MM.1S (cell line): ENCODE measurements at regions not wholly inside any gene's neighbourhood (a gene's known extent, or its start where the extent isn't known, plus 50 kb on each side); places are given as distances from the start of the nearest gene placed in this dataset.

Source experiments
- DNase-seq: peaks from one replicate; pipeline ENCODE4 v3.0.0-alpha.2; 2015
- H2AFZ ChIP-seq: fragments of 300-600 bp; sonication (generic); 2 replicates; pipeline ENCODE4 v1.6.0; 2016; ENCODE audit warnings: antibody characterized with exemption, low read length
- H3F3A ChIP-seq: fragments of 300-600 bp; sonication (generic); 2 replicates; pipeline ENCODE4 v1.6.1; 2016; ENCODE audit warnings: mild to moderate bottlenecking, antibody characterized with exemption, low read length, moderate library complexity, mixed read lengths; ENCODE audit not compliant: insufficient read depth
- H3K27ac ChIP-seq: fragments of 300-600 bp; sonication (generic); 2 replicates; pipeline ENCODE4 v1.5.1; 2016; ENCODE audit warnings: mild to moderate bottlenecking, low read length
- H3K27me3 ChIP-seq: fragments of 300-600 bp; sonication (generic); replicated peaks from 2 replicates; pipeline ENCODE4 v1.6.0; 2016; ENCODE audit warnings: low read length; ENCODE audit not compliant: insufficient read depth
- H3K36me3 ChIP-seq: fragments of 300-600 bp; sonication (generic); replicated peaks from 2 replicates; pipeline ENCODE4 v1.6.1; 2016; ENCODE audit warnings: mild to moderate bottlenecking, low read length, mixed read lengths; ENCODE audit not compliant: insufficient read depth
- H3K4me1 ChIP-seq: fragments of 300-600 bp; sonication (generic); 2 replicates; pipeline ENCODE4 v1.6.1; 2016; ENCODE audit warnings: low read length, mixed read lengths
- H3K4me2 ChIP-seq: fragments of 300-600 bp; sonication (generic); 2 replicates; pipeline ENCODE4 v1.6.0; 2016; ENCODE audit warnings: low read depth, low read length
- H3K4me3 ChIP-seq: fragments of 300-600 bp; sonication (generic); 2 replicates; pipeline ENCODE4 v1.5.1; 2016; ENCODE audit warnings: low read length, mixed read lengths
- H3K79me2 ChIP-seq: fragments of 300-600 bp; sonication (generic); 2 replicates; pipeline ENCODE4 v1.6.1; 2016; ENCODE audit warnings: mixed run types, low read length, mixed read lengths
- H3K9ac ChIP-seq: fragments of 300-600 bp; sonication (generic); 2 replicates; pipeline ENCODE4 v1.6.1; 2016; ENCODE audit warnings: low read length, mixed read lengths
- H3K9me2 ChIP-seq: fragments of 300-600 bp; sonication (generic); replicated peaks from 2 replicates; pipeline ENCODE4 v1.6.1; 2016; ENCODE audit warnings: mild to moderate bottlenecking, low read length, mixed read lengths; ENCODE audit not compliant: insufficient read depth
- H3K9me3 ChIP-seq: fragments of 300-600 bp; sonication (generic); replicated peaks from 2 replicates; pipeline ENCODE4 v1.6.1; 2016; ENCODE audit warnings: mild to moderate bottlenecking, low read length, mixed read lengths; ENCODE audit not compliant: insufficient read depth
- H4K20me1 ChIP-seq: fragments of 300-600 bp; sonication (generic); 2 replicates; pipeline ENCODE4 v1.6.1; 2016; ENCODE audit warnings: mild to moderate bottlenecking, low read length, moderate library complexity, mixed read lengths; ENCODE audit not compliant: insufficient read depth
- CTCF ChIP-seq: fragments of 300-600 bp; sonication (generic); IDR thresholded peaks from 2 replicates; pipeline ENCODE4 v1.5.1; 2016; ENCODE audit warnings: antibody characterized with exemption, low read length, mixed read lengths
- EZH2 ChIP-seq: fragments of 300-600 bp; sonication (generic); optimal IDR thresholded peaks from 2 replicates; pipeline ENCODE3; 2017; ENCODE audit warnings: low read depth, mild to moderate bottlenecking, antibody characterized with exemption, low read length, mixed read lengths
- EZH2phosphoT487 ChIP-seq: fragments of 300-600 bp; sonication (generic); IDR thresholded peaks from 2 replicates; pipeline ENCODE4 v1.6.1; 2018; ENCODE audit warnings: antibody characterized with exemption, low read length

- DNase-seq: no peak
- no peak overlapping the region for H3K9ac ChIP-seq
- no peaks in the 10 kb centered on the region for H4K20me1 ChIP-seq
- no peaks in the 10 kb centered on the region for H3K27me3 ChIP-seq
- no peaks in the 10 kb centered on the region for H3K9me3 ChIP-seq
- H3K9me2 ChIP-seq: no peaks in the 10 kb centered on the region
- no peaks in the 10 kb centered on the region for H3F3A ChIP-seq
- no peak overlapping the region for H2AFZ ChIP-seq
- TF ChIP-seq CTCF (no peak), EZH2 (no peak), EZH2phosphoT487 (no peak)
- no peak overlapping the region for H3K27ac ChIP-seq
- no peaks in the 10 kb centered on the region for H3K36me3 ChIP-seq
- no peak overlapping the region for H3K4me3 ChIP-seq
- H3K79me2 ChIP-seq: no peaks in the 10 kb centered on the region
- no peak overlapping the region for H3K4me2 ChIP-seq
- no peaks in the 10 kb centered on the region for H3K4me1 ChIP-seq
Observed at GRCh38 chrX:30961387-30962174, 72.5 kb upstream of the TAB3 start.

- H4K20me1 ChIP-seq: no peaks in the 10 kb centered on the region
- no peaks in the 10 kb centered on the region for H3K36me3 ChIP-seq
- H3K27me3 ChIP-seq: no peaks in the 10 kb centered on the region
- no peak overlapping the region for H3K9ac ChIP-seq
- no peak overlapping the region for H3K27ac ChIP-seq
- H3K9me2 ChIP-seq: no peaks in the 10 kb centered on the region
- H3K9me3 ChIP-seq: no peaks in the 10 kb centered on the region
- H3K4me2 ChIP-seq: no peak overlapping the region
- DNase-seq: no peak
- H3K79me2 ChIP-seq: no peaks in the 10 kb centered on the region
- H3K4me3 ChIP-seq: no peak overlapping the region
- no peak for TF ChIP-seq EZH2
- no peak for TF ChIP-seq CTCF
- TF ChIP-seq EZH2phosphoT487: no peak
- no peaks in the 10 kb centered on the region for H3F3A ChIP-seq
- no peaks in the 10 kb centered on the region for H3K4me1 ChIP-seq
- H2AFZ ChIP-seq: no peak overlapping the region
Observed at GRCh38 chrX:30957753-30958152, 68.7 kb upstream of the TAB3 start.

- Histone ChIP-seq H4K20me1 (no peaks in the 10 kb centered on the region), H3F3A (no peaks in the 10 kb centered on the region), H3K27me3 (no peaks in the 10 kb centered on the region), H3K4me1 (no peaks in the 10 kb centered on the region), H3K4me3 (no peak overlapping the region), H3K9me3 (no peaks in the 10 kb centered on the region), H3K9me2 (no peaks in the 10 kb centered on the region), H3K4me2 (no peak overlapping the region), H2AFZ (no peak overlapping the region), H3K36me3 (no peaks in the 10 kb centered on the region), H3K79me2 (no peaks in the 10 kb centered on the region), H3K27ac (no peak overlapping the region), H3K9ac (no peak overlapping the region)
- TF ChIP-seq CTCF (no peak), EZH2phosphoT487 (no peak), EZH2 (no peak)
- DNase-seq: no peak
Observed at GRCh38 chrX:30955687-30956086, 66.6 kb upstream of the TAB3 start.
